ENCODE measurements at regions not wholly inside any gene's neighbourhood (a gene's known extent, or its start where the extent isn't known, plus 50 kb on each side); places are given as distances from the start of the nearest gene placed in this dataset.

DNA sequence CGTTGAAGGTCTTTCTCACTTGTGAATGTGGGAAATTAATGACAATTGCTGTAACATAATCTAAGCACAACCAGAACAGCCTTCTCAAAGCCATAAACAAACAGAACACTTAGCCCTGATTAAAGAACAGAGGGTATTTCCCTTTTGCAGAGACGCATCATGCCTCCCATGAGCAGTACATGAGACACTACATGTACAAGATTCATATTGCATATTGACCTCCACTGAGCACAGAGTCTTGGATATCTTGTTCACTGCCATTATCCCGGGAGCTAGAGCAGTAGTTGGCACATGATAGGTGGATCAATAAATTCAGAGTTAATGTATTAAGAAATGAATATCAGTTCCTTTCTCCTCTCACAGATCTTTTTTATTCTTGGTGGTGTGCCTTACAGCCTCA is 1194.3 kb upstream of the TENM4 start:
- Histone ChIP-seq H2AFZ (ENCODE audit: control insufficient read depth, low read depth, low read length) (no peak overlapping the region), H3K9ac (ENCODE audit: control insufficient read depth, insufficient read depth, low read length) (no peak overlapping the region), H4K20me1 (ENCODE audit: control insufficient read depth, insufficient read depth) (no peaks in the 10 kb centered on the region), H3K27me3 (replicated peaks in 1 of 2; ENCODE audit: control insufficient read depth in 2 of 2, insufficient read depth in 2 of 2, low read length in 1 of 2) (no peaks in the 10 kb centered on the region), H3K4me2 (ENCODE audit: control insufficient read depth, insufficient read depth) (no peak overlapping the region), H3K4me3 (no peak overlapping the region), H3K9me3 (replicated peaks; ENCODE audit: control insufficient read depth, insufficient read depth, low read length) (no peaks in the 10 kb centered on the region), H3K4me1 (ENCODE audit: control insufficient read depth, insufficient read depth, low read length) (no peaks in the 10 kb centered on the region), H3K27ac (ENCODE audit: control insufficient read depth, insufficient read depth) (no peak overlapping the region), H3K79me2 (ENCODE audit: control insufficient read depth, insufficient read depth, low read length) (no peaks in the 10 kb centered on the region), H3K36me3 (ENCODE audit: control insufficient read depth in 2 of 2, insufficient read depth in 2 of 2, low read length in 1 of 2) (no peaks in the 10 kb centered on the region)
- no TSS peak for BruUV-seq (replicated peaks)
- FAIRE-seq, result no peak
- RAD21 ChIA-PET (ENCODE audit: unreplicated experiment), result no interaction called here
- SMC1A ChIA-PET (ENCODE audit: uncharacterized antibody, unreplicated experiment), result no interaction called here
- DNase-seq (ENCODE audit: low read depth, low spot score), result no peak
- POLR2A ChIA-PET, result no interaction called here
- in situ Hi-C loops (cut with MboI) (no loop called here), intact Hi-C loops (cut with micrococcal nuclease; ENCODE audit: unreplicated experiment) (no loop called here)
- no peak for TF ChIP-seq RB1 (IDR thresholded peaks at IDR 0.05; ENCODE audit: borderline replicate concordance)
- TF ChIP-seq FOXM1 (IDR thresholded peaks at IDR 0.05; ENCODE audit: low read depth, low read length), result no peak
- TF ChIP-seq, protein P1, sequence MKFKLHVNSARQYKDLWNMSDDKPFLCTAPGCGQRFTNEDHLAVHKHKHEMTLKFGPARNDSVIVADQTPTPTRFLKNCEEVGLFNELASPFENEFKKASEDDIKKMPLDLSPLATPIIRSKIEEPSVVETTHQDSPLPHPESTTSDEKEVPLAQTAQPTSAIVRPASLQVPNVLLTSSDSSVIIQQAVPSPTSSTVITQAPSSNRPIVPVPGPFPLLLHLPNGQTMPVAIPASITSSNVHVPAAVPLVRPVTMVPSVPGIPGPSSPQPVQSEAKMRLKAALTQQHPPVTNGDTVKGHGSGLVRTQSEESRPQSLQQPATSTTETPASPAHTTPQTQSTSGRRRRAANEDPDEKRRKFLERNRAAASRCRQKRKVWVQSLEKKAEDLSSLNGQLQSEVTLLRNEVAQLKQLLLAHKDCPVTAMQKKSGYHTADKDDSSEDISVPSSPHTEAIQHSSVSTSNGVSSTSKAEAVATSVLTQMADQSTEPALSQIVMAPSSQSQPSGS (IDR thresholded peaks at IDR 0.05; ENCODE audit: low read length), result no peak
- no peak for TF ChIP-seq TBL1XR1 (IDR thresholded peaks at IDR 0.05; ENCODE audit: low read depth, low read length)
- TF ChIP-seq SMAD5 (IDR thresholded peaks at IDR 0.05; ENCODE audit: low read depth), result no peak
- TF ChIP-seq RUNX3 (IDR thresholded peaks at IDR 0.05; ENCODE audit: low read length), result no peak
- no peak for TF ChIP-seq ATF7 (IDR thresholded peaks at IDR 0.05; ENCODE audit: low read depth)
- TF ChIP-seq LARP7 (IDR thresholded peaks at IDR 0.05), result no peak
- TF ChIP-seq SMC3 (IDR thresholded peaks at IDR 0.05; ENCODE audit: borderline replicate concordance, low read length), result no peak
- no peak for TF ChIP-seq ZNF622 (IDR thresholded peaks at IDR 0.05)
- no peak for TF ChIP-seq BHLHE40 (IDR thresholded peaks at IDR 0.05; ENCODE audit: borderline replicate concordance in 1 of 2, low read depth in 2 of 2, low read length in 1 of 2)
- TF ChIP-seq HDAC2 (IDR thresholded peaks at IDR 0.05), result no peak
- TF ChIP-seq, protein P2, sequence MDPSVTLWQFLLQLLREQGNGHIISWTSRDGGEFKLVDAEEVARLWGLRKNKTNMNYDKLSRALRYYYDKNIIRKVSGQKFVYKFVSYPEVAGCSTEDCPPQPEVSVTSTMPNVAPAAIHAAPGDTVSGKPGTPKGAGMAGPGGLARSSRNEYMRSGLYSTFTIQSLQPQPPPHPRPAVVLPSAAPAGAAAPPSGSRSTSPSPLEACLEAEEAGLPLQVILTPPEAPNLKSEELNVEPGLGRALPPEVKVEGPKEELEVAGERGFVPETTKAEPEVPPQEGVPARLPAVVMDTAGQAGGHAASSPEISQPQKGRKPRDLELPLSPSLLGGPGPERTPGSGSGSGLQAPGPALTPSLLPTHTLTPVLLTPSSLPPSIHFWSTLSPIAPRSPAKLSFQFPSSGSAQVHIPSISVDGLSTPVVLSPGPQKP (IDR thresholded peaks at IDR 0.05; ENCODE audit: low read depth, low read length), result no peak
- TF ChIP-seq MEF2B (IDR thresholded peaks at IDR 0.05; ENCODE audit: partially characterized antibody, poor library complexity, severe bottlenecking), result no peak
- ATAC-seq, result no peak
- WGBS (ENCODE audit: insufficient coverage, insufficient replicate concordance, low lambda C conversion rate, missing lambda C conversion rate), result 6% methylated on average over 3 of the region's 3 CpGs
- CTCF ChIA-PET, result no interaction called here
